ENCODE measurements at regions not wholly inside any gene's neighbourhood (a gene's known extent, or its start where the extent isn't known, plus 50 kb on each side); places are given as distances from the start of the nearest gene placed in this dataset.

DNA sequence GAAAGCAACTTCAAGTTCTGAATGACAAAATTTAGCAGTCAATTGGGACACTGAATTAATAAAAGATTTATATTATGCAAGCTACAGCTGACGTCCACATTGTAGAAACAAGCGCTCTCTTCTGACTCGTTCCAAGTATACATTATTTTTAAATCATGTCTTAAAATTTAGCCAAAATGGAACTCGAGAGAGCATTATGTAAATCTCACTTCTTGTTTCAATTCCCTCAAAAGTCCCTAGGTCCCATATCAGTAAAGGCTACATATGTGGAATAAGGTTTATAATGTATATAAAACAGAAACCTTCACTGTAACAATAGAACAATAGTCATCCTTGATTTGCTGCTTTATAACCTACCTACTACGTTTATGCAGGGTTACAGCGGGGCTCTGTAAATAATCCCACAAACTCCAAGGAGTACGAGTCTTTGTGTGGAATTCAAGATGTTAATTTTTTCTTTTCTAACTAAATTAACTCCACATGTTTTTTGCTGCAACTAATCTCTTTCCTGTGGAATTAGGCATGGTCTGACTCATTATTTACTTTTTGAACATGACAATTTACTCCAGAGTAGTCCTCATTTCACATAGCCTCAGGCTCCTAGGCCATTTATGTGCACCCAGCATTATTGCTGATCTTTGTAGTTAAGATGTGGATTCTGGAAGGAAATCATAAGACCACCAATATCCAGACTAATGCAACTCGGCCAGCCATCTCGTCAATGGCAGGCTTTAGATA, 785.1 kb downstream of the LTN1 start:
- H3K4me1 ChIP-seq (ENCODE audit: low read depth): no peaks in the 10 kb centered on the region
- H3K27me3 ChIP-seq: no peaks in the 10 kb centered on the region
- no peaks in the 10 kb centered on the region for H3K36me3 ChIP-seq
- H3K9me3 ChIP-seq (ENCODE audit: low read depth): no peaks in the 10 kb centered on the region
- no peak overlapping the region for H3K4me3 ChIP-seq
- peak in 1 of 2 donors; percentile 68 for DNase-seq (ENCODE audit: low read depth in 1 of 2, low spot score in 1 of 2)
- TF ChIP-seq, protein P1, sequence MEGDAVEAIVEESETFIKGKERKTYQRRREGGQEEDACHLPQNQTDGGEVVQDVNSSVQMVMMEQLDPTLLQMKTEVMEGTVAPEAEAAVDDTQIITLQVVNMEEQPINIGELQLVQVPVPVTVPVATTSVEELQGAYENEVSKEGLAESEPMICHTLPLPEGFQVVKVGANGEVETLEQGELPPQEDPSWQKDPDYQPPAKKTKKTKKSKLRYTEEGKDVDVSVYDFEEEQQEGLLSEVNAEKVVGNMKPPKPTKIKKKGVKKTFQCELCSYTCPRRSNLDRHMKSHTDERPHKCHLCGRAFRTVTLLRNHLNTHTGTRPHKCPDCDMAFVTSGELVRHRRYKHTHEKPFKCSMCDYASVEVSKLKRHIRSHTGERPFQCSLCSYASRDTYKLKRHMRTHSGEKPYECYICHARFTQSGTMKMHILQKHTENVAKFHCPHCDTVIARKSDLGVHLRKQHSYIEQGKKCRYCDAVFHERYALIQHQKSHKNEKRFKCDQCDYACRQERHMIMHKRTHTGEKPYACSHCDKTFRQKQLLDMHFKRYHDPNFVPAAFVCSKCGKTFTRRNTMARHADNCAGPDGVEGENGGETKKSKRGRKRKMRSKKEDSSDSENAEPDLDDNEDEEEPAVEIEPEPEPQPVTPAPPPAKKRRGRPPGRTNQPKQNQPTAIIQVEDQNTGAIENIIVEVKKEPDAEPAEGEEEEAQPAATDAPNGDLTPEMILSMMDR (IDR thresholded peaks at IDR 0.05; ENCODE audit: low read depth, low read length): no peak
- no peak overlapping the region for H3K27ac ChIP-seq

DNA sequence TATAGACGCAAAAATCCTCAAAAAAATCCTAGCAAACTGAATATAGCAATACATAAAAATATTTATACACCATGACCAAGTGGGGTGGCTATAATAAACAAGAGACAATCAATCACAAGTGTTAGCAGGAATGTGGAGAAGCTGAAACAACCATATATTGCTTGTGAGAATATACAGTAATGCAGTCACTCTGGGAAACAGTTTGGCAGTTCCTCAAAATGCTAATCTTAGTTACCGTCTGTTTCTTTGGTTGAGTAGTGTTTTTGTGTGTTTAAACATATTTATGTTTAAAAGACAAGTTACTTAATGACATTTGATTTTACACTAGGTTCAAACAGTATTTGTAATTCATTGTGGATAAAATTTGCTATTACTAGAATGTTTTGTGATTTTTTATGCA, 792.0 kb downstream of the LTN1 start:
- TF ChIP-seq, protein P1 (IDR thresholded peaks at IDR 0.05; ENCODE audit: low read depth, low read length): no peak
- Histone ChIP-seq H3K9me3 (ENCODE audit: low read depth) (no peaks in the 10 kb centered on the region), H3K27ac (no peak overlapping the region), H3K27me3 (no peaks in the 10 kb centered on the region), H3K4me1 (ENCODE audit: low read depth) (no peaks in the 10 kb centered on the region), H3K4me3 (no peak overlapping the region), H3K36me3 (no peaks in the 10 kb centered on the region)
- no peak for DNase-seq (ENCODE audit: low read depth in 1 of 2, low spot score in 1 of 2)

DNA sequence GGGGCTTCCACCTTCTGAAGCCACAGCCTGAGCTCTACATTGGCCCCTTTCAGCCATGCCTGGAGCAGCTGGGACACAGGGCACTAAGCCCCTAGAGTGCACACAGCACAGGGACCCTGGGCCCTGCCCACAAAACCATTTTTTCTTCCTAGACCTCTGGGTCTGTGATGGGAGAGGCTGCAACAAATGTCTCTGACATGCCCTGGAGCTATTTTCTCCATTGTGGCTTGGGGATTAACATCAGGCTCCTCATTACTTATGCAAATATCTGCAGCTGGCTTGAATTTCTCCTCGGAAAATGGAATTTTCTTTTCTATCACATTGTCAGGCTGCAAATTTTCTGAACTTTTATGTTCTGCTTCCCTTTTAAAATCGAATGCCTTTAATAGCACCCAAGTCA, 795.7 kb downstream of the LTN1 start:
- DNase-seq (ENCODE audit: low read depth in 1 of 2, low spot score in 1 of 2): no peak
- Histone ChIP-seq H3K4me3 (no peak overlapping the region), H3K4me1 (ENCODE audit: low read depth) (no peaks in the 10 kb centered on the region), H3K27me3 (no peaks in the 10 kb centered on the region), H3K27ac (no peak overlapping the region), H3K9me3 (ENCODE audit: low read depth) (no peaks in the 10 kb centered on the region), H3K36me3 (no peaks in the 10 kb centered on the region)
- TF ChIP-seq, protein P1 (IDR thresholded peaks at IDR 0.05; ENCODE audit: low read depth, low read length): no peak

DNA sequence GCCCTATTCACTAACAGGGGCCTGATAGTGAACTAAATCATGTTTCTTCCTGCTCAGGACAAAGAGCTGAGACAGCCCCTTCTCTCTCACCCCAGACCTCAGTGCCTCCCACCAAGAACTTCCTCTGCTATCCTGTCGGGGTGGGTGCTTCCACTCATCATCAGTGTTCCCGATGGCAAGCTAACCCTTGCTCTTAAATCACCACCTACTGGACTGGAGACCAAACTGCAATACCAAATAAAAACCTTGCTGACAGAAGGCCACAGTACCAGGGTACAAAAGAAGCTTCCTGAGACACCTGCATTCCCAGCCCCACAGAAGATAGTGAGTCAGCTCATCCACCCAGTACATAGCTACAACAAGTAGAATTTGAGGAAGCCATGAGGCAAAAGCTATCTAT, 799.5 kb downstream of the LTN1 start:
- no peaks in the 10 kb centered on the region for H3K4me1 ChIP-seq (ENCODE audit: low read depth)
- H3K36me3 ChIP-seq: no peaks in the 10 kb centered on the region
- H3K27me3 ChIP-seq: no peaks in the 10 kb centered on the region
- H3K27ac ChIP-seq: no peak overlapping the region
- TF ChIP-seq, protein P1 (IDR thresholded peaks at IDR 0.05; ENCODE audit: low read depth, low read length): no peak
- no peak overlapping the region for H3K4me3 ChIP-seq
- no peaks in the 10 kb centered on the region for H3K9me3 ChIP-seq (ENCODE audit: low read depth)
- DNase-seq (ENCODE audit: low read depth in 1 of 2, low spot score in 1 of 2): no peak

DNA sequence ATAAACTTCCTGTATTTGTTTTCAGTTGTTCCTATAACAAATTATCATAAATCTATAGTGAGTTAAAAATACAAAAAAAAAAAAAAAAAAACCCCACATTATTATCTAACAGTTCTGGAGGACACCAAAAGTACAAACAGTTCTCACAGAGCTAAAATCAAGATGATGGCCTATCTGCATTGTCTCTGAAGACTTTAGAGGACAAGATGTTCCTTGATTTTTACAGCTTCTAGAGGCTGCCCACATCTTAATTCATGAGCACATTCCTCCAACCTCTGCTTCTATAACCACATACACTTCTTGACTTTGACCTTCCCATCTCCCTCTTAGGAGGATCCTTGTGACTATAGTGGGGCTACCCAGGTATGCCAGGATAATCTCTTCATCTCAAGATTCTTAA, 806.1 kb downstream of the LTN1 start:
- Histone ChIP-seq H3K4me1 (ENCODE audit: low read depth) (no peaks in the 10 kb centered on the region), H3K9me3 (ENCODE audit: low read depth) (no peaks in the 10 kb centered on the region), H3K4me3 (no peak overlapping the region), H3K27me3 (no peaks in the 10 kb centered on the region), H3K36me3 (no peaks in the 10 kb centered on the region), H3K27ac (no peak overlapping the region)
- no peak for DNase-seq (ENCODE audit: low read depth in 1 of 2, low spot score in 1 of 2)
- TF ChIP-seq, protein P1 (IDR thresholded peaks at IDR 0.05; ENCODE audit: low read depth, low read length): no peak
